H9 (cell line): ENCODE measurements at regions not wholly inside any gene's neighbourhood (a gene's known extent, or its start where the extent isn't known, plus 50 kb on each side); places are given as distances from the start of the nearest gene placed in this dataset.

Experiments
- DNase-seq: peaks from one replicate; pipeline ENCODE4 v3.0.0-alpha.2; 2017
- H2AFZ ChIP-seq: one replicate; pipeline ENCODE4 v1.6.1; 2013; ENCODE audit warnings: mild to moderate bottlenecking, low read length, control low read depth, moderate library complexity
- H2AK5ac ChIP-seq: 2 replicates; pipeline ENCODE4 v1.6.1; 2013; ENCODE audit warnings: low read length, control low read depth, mixed read lengths; ENCODE audit not compliant: insufficient read length
- H2BK120ac ChIP-seq: one replicate; pipeline ENCODE4 v1.6.1; 2013; ENCODE audit warnings: low read depth, mild to moderate bottlenecking, low read length, control low read depth, inconsistent platforms; ENCODE audit not compliant: poor library complexity, severe bottlenecking
- H2BK12ac ChIP-seq: 2 replicates; pipeline ENCODE4 v1.6.1; 2013; ENCODE audit warnings: low read length, control low read depth, mixed read lengths, low read depth; ENCODE audit not compliant: insufficient read length
- H2BK15ac ChIP-seq: 2 replicates; pipeline ENCODE4 v1.6.1; 2013; ENCODE audit warnings: low read depth, low read length, control low read depth
- H2BK20ac ChIP-seq: one replicate; pipeline ENCODE4 v1.6.1; 2013; ENCODE audit warnings: low read depth, mild to moderate bottlenecking, low read length, control low read depth, inconsistent platforms; ENCODE audit not compliant: poor library complexity, severe bottlenecking
- H2BK5ac ChIP-seq: 2 replicates; pipeline ENCODE4 v1.6.1; 2013; ENCODE audit warnings: low read length, control low read depth, mixed read lengths; ENCODE audit not compliant: insufficient read length
- H3K14ac ChIP-seq: 2 replicates; pipeline ENCODE4 v1.6.1; 2013; ENCODE audit warnings: low read length, control low read depth; ENCODE audit not compliant: insufficient read depth
- H3K18ac ChIP-seq: 2 replicates; pipeline ENCODE4 v1.6.1; 2013; ENCODE audit warnings: low read depth, mild to moderate bottlenecking, mixed read lengths, low read length, control low read depth; ENCODE audit not compliant: insufficient read length
- H3K23ac ChIP-seq: 2 replicates; pipeline ENCODE4 v1.6.1; 2013; ENCODE audit warnings: low read length, control low read depth, mixed read lengths, low read depth; ENCODE audit not compliant: insufficient read length
- H3K23me2 ChIP-seq: 2 replicates; pipeline ENCODE4 v1.6.1; 2013; ENCODE audit warnings: low read depth, mild to moderate bottlenecking, mixed read lengths, low read length, control low read depth; ENCODE audit not compliant: insufficient read length, poor library complexity, severe bottlenecking
- H3K27ac ChIP-seq: 2 replicates; pipeline ENCODE4 v1.5.1; 2013; ENCODE audit warnings: low read length, control low read depth, mixed read lengths, low read depth; ENCODE audit not compliant: insufficient read length
- H3K27me3 ChIP-seq: 2 replicates; pipeline ENCODE4 v1.6.1; 2013; ENCODE audit warnings: low read length, control low read depth, inconsistent platforms; ENCODE audit not compliant: insufficient read depth
- H3K4ac ChIP-seq: 2 replicates; pipeline ENCODE4 v1.6.1; 2013; ENCODE audit warnings: low read depth, mild to moderate bottlenecking, control low read depth, inconsistent platforms, low read length, moderate library complexity
- H3K4me1 ChIP-seq: 2 replicates; pipeline ENCODE4 v1.6.1; 2013; ENCODE audit warnings: low read length, control low read depth, inconsistent platforms; ENCODE audit not compliant: insufficient read depth
- H3K4me2 ChIP-seq: 2 replicates; pipeline ENCODE4 v1.6.1; 2013; ENCODE audit warnings: low read length, control low read depth, mixed read lengths; ENCODE audit not compliant: insufficient read length, insufficient read depth
- H3K56ac ChIP-seq: 2 replicates; pipeline ENCODE4 v1.6.1; 2013; ENCODE audit warnings: low read depth, mild to moderate bottlenecking, mixed read lengths, low read length, control low read depth; ENCODE audit not compliant: insufficient read length
- H3K79me1 ChIP-seq: 2 replicates; pipeline ENCODE4 v1.6.1; 2013; ENCODE audit warnings: low read depth, mild to moderate bottlenecking, moderate library complexity, low read length, control low read depth, inconsistent platforms; ENCODE audit not compliant: insufficient read depth, poor library complexity, severe bottlenecking
- H3K79me2 ChIP-seq: 2 replicates; pipeline ENCODE4 v1.6.1; 2013; ENCODE audit warnings: low read length, control low read depth, inconsistent platforms; ENCODE audit not compliant: insufficient read depth
- H3K9ac ChIP-seq: 2 replicates; pipeline ENCODE4 v1.6.1; 2013; ENCODE audit warnings: low read length, control low read depth, mixed read lengths; ENCODE audit not compliant: insufficient read length; ENCODE audit errors: extremely low read depth
- H3K9me3 ChIP-seq: one replicate; pipeline ENCODE4 v1.6.1; 2013; ENCODE audit warnings: low read depth, low read length, inconsistent platforms; ENCODE audit not compliant: control insufficient read depth
- H3T11ph ChIP-seq: one replicate; pipeline ENCODE4 v1.6.1; 2013; ENCODE audit warnings: mild to moderate bottlenecking, low read length, control low read depth, inconsistent platforms
- H4K20me1 ChIP-seq: one replicate; pipeline ENCODE4 v1.6.1; 2013; ENCODE audit not compliant: control insufficient read depth, insufficient read length, insufficient read depth
- H4K5ac ChIP-seq: 2 replicates; pipeline ENCODE4 v1.6.1; 2013; ENCODE audit warnings: low read depth, mild to moderate bottlenecking, mixed read lengths, low read length, control low read depth; ENCODE audit not compliant: insufficient read length
- H4K8ac ChIP-seq: replicated peaks from 2 replicates; pipeline ENCODE4 v1.6.1; 2013; ENCODE audit warnings: low read length, control low read depth, mixed read lengths, low read depth; ENCODE audit not compliant: insufficient read length
- H4K91ac ChIP-seq: 2 replicates; pipeline ENCODE4 v1.6.1; 2013; ENCODE audit warnings: low read depth, mild to moderate bottlenecking, moderate library complexity, mixed read lengths, low read length, control low read depth; ENCODE audit not compliant: insufficient read length
- H3K27ac Mint-ChIP-seq, 3 experiments: 2 replicates in 2 of 3; 3 replicates in 1 of 3; pipeline ENCODE4 v1.8.0; 2020 to 2021; ENCODE audit warnings: mixed read lengths in 3 of 3, mild to moderate bottlenecking in 1 of 3, moderate library complexity in 1 of 3
- H3K27me3 Mint-ChIP-seq: 2 replicates; pipeline ENCODE4 v1.8.0; 2021; ENCODE audit warnings: low read depth, mild to moderate bottlenecking, moderate library complexity, mixed read lengths
- H3K36me3 Mint-ChIP-seq, 3 experiments: 2 replicates in 2 of 3; 3 replicates in 1 of 3; pipeline ENCODE4 v1.8.0; 2020 to 2021; ENCODE audit warnings: low read depth in 3 of 3, mixed read lengths in 3 of 3; ENCODE audit not compliant: insufficient read depth in 1 of 3
- H3K4me1 Mint-ChIP-seq, 2 experiments: 2 replicates each; pipeline ENCODE4 v1.8.0; 2020; ENCODE audit warnings: mixed read lengths in 2 of 2
- H3K4me3 Mint-ChIP-seq, 2 experiments: 2 replicates in 1 of 2; 3 replicates in 1 of 2; pipeline ENCODE4 v1.8.0; 2020 to 2021; ENCODE audit warnings: mild to moderate bottlenecking in 2 of 2, mixed read lengths in 2 of 2, moderate library complexity in 1 of 2
- H3K9me3 Mint-ChIP-seq, 2 experiments: 2 replicates in 1 of 2; 3 replicates in 1 of 2; pipeline ENCODE4 v1.8.0; 2020; ENCODE audit warnings: mild to moderate bottlenecking in 2 of 2, mixed read lengths in 2 of 2, moderate library complexity in 1 of 2
- CTCF ChIP-seq: fragments of 200-600 bp; sonication (generic); conservative IDR thresholded peaks from 3 replicates; pipeline ENCODE4 v1.8.0; 2021; ENCODE audit warnings: antibody characterized with exemption, mild to moderate bottlenecking
- WGBS: extraction: QIAGEN DNeasy Blood & Tissue Kit; methylation state at CpG from one replicate; pipeline ENCODE4 v1.1.7; 2013; ENCODE audit warnings: missing lambda C conversion rate, low lambda C conversion rate, mixed read lengths; ENCODE audit not compliant: insufficient read length; ENCODE audit errors: extremely low coverage; 5-methylcytosine and 5-hydroxymethylcytosine counted together

GRCh38 chr5:161134083-161134482, 282.1 kb upstream of the ATP10B start:
- Mint-ChIP-seq H3K4me1 (no peaks in the 10 kb centered on the region), H3K36me3 (no peaks in the 10 kb centered on the region), H3K9me3 (no peaks in the 10 kb centered on the region), H3K4me3 (no peak overlapping the region), H3K27ac (no peak overlapping the region), H3K27me3 (no peaks in the 10 kb centered on the region)
- Histone ChIP-seq H2BK20ac (no peak overlapping the region), H4K91ac (no peak overlapping the region), H4K20me1 (no peaks in the 10 kb centered on the region), H3K14ac (no peak overlapping the region), H2BK15ac (no peak overlapping the region), H4K8ac (no peak overlapping the region), H3T11ph (no peak overlapping the region), H3K27me3 (no peaks in the 10 kb centered on the region), H2BK120ac (no peak overlapping the region), H3K79me2 (no peaks in the 10 kb centered on the region), H3K56ac (no peak overlapping the region), H3K9ac (no peak overlapping the region), H3K4me2 (no peak overlapping the region), H3K4ac (no peak overlapping the region), H3K79me1 (no peaks in the 10 kb centered on the region), H3K27ac (no peak overlapping the region), H2AK5ac (no peak overlapping the region), H3K18ac (no peak overlapping the region), H4K5ac (no peak overlapping the region), H3K4me1 (no peaks in the 10 kb centered on the region), H2AFZ (no peak overlapping the region), H3K9me3 (no peaks in the 10 kb centered on the region), H3K23ac (no peak overlapping the region), H2BK12ac (no peak overlapping the region), H2BK5ac (no peak overlapping the region), H3K23me2 (no peaks in the 10 kb centered on the region)
- TF ChIP-seq CTCF: no peak
- DNase-seq: no peak
- WGBS: no CpG with 5 or more reads among the region's 2 CpGs
